Brain microvascular endothelial cell (primary cell): ENCODE measurements at regions not wholly inside any gene's neighbourhood (a gene's known extent, or its start where the extent isn't known, plus 50 kb on each side); places are given as distances from the start of the nearest gene placed in this dataset.
A peak's percentile ranks its signal among the peaks of the same experiment; 100 is the strongest.

ENCODE experiments used
- DNase-seq: peaks from one replicate; pipeline ENCODE4 v3.0.0-alpha.2; 2020
- H3K27ac ChIP-seq: fragments of 250-450 bp; sonication (Bioruptor Pico); 2 replicates; pipeline ENCODE4 v1.5.1; 2020; ENCODE audit warnings: mild to moderate bottlenecking, moderate library complexity
- H3K27me3 ChIP-seq: fragments of 250-450 bp; sonication (Bioruptor Pico); replicated peaks from 2 replicates; pipeline ENCODE4 v1.5.1; 2020; ENCODE audit warnings: mild to moderate bottlenecking
- H3K36me3 ChIP-seq: fragments of 250-450 bp; sonication (Bioruptor Pico); replicated peaks from 2 replicates; pipeline ENCODE4 v1.5.1; 2020; ENCODE audit warnings: mild to moderate bottlenecking
- H3K4me3 ChIP-seq: 2 replicates; pipeline ENCODE4 v1.5.1; 2011; ENCODE audit warnings: low read depth, mild to moderate bottlenecking, control low read depth, low read length, moderate library complexity
- in situ Hi-C: cut with HindIII; loops from 2 replicates; pipeline ENCODE4 v1.10.0; 2017; ENCODE audit warnings: low sequenced_read_pairs, low pct_ligation_motif_present
- TF ChIP-seq, protein P1 (sequence below): IDR thresholded peaks from 2 replicates; pipeline ENCODE4 v1.5.1; 2011; ENCODE audit warnings: low read depth, mild to moderate bottlenecking, moderate library complexity, low read length, control low read depth, inconsistent platforms; ENCODE audit errors: missing control alignments

DNA sequence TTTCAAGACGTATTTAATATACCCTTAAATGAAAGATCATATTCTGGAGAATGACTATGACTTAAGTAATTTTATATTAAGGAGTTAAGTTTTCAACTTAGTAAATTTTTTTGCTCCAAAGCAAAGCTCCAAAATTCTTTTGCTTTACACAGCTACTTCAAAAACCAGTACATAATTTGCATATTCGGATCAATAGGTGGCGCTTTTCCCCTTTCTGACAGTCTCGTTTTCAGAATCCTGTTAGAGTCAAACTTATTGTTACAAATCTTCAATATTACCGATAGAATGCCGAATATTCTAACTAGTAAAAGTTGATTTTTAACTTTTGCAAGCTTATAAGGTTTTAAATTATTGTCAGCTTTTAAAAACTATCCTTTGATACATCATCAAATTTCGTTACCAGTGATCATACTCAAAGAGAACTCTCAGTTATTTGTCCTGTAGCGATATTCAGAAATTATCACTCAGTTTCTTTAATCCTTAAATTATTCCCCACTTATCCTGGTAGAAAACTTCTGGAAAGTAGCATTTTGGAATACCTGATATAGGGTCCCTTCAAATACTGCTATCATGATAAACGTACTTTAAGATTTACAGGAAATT lies 852.7 kb upstream of the KLHL1 start:
- Histone ChIP-seq H3K27me3 (no peaks in the 10 kb centered on the region), H3K4me3 (no peak overlapping the region), H3K36me3 (no peaks in the 10 kb centered on the region), H3K27ac (no peak overlapping the region)
- DNase-seq: peak; percentile 20
- in situ Hi-C loops: no loop called here
- TF ChIP-seq, protein P1, sequence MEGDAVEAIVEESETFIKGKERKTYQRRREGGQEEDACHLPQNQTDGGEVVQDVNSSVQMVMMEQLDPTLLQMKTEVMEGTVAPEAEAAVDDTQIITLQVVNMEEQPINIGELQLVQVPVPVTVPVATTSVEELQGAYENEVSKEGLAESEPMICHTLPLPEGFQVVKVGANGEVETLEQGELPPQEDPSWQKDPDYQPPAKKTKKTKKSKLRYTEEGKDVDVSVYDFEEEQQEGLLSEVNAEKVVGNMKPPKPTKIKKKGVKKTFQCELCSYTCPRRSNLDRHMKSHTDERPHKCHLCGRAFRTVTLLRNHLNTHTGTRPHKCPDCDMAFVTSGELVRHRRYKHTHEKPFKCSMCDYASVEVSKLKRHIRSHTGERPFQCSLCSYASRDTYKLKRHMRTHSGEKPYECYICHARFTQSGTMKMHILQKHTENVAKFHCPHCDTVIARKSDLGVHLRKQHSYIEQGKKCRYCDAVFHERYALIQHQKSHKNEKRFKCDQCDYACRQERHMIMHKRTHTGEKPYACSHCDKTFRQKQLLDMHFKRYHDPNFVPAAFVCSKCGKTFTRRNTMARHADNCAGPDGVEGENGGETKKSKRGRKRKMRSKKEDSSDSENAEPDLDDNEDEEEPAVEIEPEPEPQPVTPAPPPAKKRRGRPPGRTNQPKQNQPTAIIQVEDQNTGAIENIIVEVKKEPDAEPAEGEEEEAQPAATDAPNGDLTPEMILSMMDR: peak; percentile 63

- H3K4me3 ChIP-seq: no peak overlapping the region
- no peak overlapping the region for H3K27ac ChIP-seq
- H3K27me3 ChIP-seq: no peaks in the 10 kb centered on the region
- TF ChIP-seq, protein P1: no peak
- in situ Hi-C loops: no loop called here
- no peak for DNase-seq
- no peaks in the 10 kb centered on the region for H3K36me3 ChIP-seq
Observed at GRCh38 chr13:70959035-70959775, 851.0 kb upstream of the KLHL1 start.

DNA sequence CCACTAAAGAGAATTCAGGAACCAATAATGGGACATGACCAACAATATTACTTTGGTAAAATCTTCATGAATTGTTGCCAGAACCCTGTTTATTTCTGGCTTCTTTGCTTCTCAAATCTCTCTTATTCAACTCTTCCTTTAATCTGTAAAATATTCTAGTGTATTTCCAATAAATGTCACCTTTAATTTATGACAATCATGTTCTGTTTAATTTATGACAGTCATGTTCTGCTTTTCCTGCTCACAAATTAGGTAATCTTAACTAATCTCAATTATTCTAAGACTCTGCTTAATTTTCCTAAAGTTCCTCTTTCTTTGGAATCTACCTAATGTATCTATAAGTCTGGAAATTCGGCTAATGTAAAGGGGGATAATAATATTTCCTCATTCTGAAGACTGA lies 847.6 kb upstream of the KLHL1 start:
- no peak for DNase-seq
- Histone ChIP-seq H3K4me3 (no peak overlapping the region), H3K27me3 (no peaks in the 10 kb centered on the region), H3K27ac (no peak overlapping the region), H3K36me3 (no peaks in the 10 kb centered on the region)
- TF ChIP-seq, protein P1: no peak
- in situ Hi-C loops: no loop called here

- no peak for DNase-seq
- Histone ChIP-seq H3K27me3 (no peaks in the 10 kb centered on the region), H3K4me3 (no peak overlapping the region), H3K36me3 (no peaks in the 10 kb centered on the region), H3K27ac (no peak overlapping the region)
- TF ChIP-seq, protein P1: no peak
- in situ Hi-C loops: no loop called here
Observed at GRCh38 chr13:70950664-70951063, 842.4 kb upstream of the KLHL1 start.

- DNase-seq: no peak
- H3K27me3 ChIP-seq: no peaks in the 10 kb centered on the region
- in situ Hi-C loops: no loop called here
- TF ChIP-seq, protein P1: no peak
- no peak overlapping the region for H3K27ac ChIP-seq
- H3K4me3 ChIP-seq: no peak overlapping the region
- no peaks in the 10 kb centered on the region for H3K36me3 ChIP-seq
Observed at GRCh38 chr13:70945506-70945905, 837.3 kb upstream of the KLHL1 start.
